ENCODE measurements at regions not wholly inside any gene's neighbourhood (a gene's known extent, or its start where the extent isn't known, plus 50 kb on each side); places are given as distances from the start of the nearest gene placed in this dataset.

- no peak for TF ChIP-seq CEBPB (IDR thresholded peaks at IDR 0.05)
- TF ChIP-seq ZBTB7A (IDR thresholded peaks at IDR 0.05; ENCODE audit: low read depth): no peak
- TF ChIP-seq RAD21 (IDR thresholded peaks at IDR 0.05; ENCODE audit: low read depth): no peak
- no peak for TF ChIP-seq USF1 (IDR thresholded peaks at IDR 0.05)
- no peak for TF ChIP-seq FOXM1 (IDR thresholded peaks at IDR 0.05; ENCODE audit: borderline replicate concordance, low read depth)
- TF ChIP-seq TAF1 (IDR thresholded peaks at IDR 0.05; ENCODE audit: low read depth): no peak
- TF ChIP-seq YY1 (IDR thresholded peaks at IDR 0.05; ENCODE audit: low read depth): no peak
- TF ChIP-seq MAX (IDR thresholded peaks at IDR 0.05): no peak
- TF ChIP-seq EGR1 (IDR thresholded peaks at IDR 0.05): no peak
- TF ChIP-seq CREB1 (IDR thresholded peaks at IDR 0.05; ENCODE audit: low read depth): no peak
- no peak for TF ChIP-seq REST (IDR thresholded peaks at IDR 0.05; ENCODE audit: low read depth)
Measured at GRCh38 chr10:20958764-20959163, 61.7 kb upstream of the NEBL start.

All from Ishikawa (cell line).